ENCODE measurements at regions not wholly inside any gene's neighbourhood (a gene's known extent, or its start where the extent isn't known, plus 50 kb on each side); places are given as distances from the start of the nearest gene placed in this dataset.

DNA sequence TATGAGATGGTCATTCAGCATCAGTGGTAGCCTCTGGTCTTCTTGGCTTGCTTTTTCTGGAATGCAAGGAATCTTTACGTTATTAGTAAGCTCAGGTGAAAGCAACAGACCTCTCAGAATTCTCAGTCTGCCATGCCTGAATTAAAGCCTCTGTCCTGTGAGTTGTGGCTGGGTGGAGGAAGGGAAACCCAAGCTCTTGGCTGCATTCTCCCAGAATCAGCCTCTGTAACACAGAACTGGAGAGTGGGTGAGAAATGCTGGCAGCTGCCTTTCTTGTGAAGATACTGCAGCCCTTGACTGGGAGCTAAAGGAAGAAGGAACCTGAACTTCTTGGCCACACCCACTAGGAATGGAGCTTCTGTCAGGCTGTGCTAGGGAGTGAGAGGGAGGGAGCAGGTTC is 505.8 kb downstream of the EPHA3 start:
- Histone ChIP-seq H3K4me3 (no peak overlapping the region), H3K4me1 (no peaks in the 10 kb centered on the region), H3K27ac (no peak overlapping the region), H3K36me3 (no peaks in the 10 kb centered on the region), H3K9me3 (no peaks in the 10 kb centered on the region), H3K27me3 (no peaks in the 10 kb centered on the region)
- TF ChIP-seq, protein P1, sequence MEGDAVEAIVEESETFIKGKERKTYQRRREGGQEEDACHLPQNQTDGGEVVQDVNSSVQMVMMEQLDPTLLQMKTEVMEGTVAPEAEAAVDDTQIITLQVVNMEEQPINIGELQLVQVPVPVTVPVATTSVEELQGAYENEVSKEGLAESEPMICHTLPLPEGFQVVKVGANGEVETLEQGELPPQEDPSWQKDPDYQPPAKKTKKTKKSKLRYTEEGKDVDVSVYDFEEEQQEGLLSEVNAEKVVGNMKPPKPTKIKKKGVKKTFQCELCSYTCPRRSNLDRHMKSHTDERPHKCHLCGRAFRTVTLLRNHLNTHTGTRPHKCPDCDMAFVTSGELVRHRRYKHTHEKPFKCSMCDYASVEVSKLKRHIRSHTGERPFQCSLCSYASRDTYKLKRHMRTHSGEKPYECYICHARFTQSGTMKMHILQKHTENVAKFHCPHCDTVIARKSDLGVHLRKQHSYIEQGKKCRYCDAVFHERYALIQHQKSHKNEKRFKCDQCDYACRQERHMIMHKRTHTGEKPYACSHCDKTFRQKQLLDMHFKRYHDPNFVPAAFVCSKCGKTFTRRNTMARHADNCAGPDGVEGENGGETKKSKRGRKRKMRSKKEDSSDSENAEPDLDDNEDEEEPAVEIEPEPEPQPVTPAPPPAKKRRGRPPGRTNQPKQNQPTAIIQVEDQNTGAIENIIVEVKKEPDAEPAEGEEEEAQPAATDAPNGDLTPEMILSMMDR (IDR thresholded peaks at IDR 0.05), result no peak
- TF ChIP-seq POLR2A (IDR thresholded peaks at IDR 0.05), result no peak
- no peak for DNase-seq

DNA sequence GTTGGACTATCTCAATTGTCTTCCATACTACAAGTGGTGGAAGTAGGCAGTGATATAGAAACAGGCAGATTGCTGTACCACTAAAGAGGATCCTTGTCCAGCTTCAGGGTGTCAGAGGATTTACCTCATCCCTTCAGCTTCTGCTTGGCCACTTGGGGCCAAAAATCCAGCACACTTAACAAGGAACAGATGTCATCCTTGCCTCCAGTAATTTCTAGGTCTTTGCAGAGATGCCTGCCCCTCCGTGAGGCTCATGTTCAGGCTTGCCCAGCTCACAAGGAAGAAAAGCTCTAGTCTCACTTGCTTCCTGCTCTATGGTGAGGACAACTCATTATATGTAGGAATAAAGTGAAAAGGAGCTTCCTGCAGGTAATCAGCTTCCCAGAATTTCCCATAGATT is 510.3 kb downstream of the EPHA3 start:
- Histone ChIP-seq H3K9me3 (no peaks in the 10 kb centered on the region), H3K4me1 (no peaks in the 10 kb centered on the region), H3K27me3 (no peaks in the 10 kb centered on the region), H3K27ac (no peak overlapping the region), H3K4me3 (no peak overlapping the region), H3K36me3 (no peaks in the 10 kb centered on the region)
- TF ChIP-seq, protein P1 (IDR thresholded peaks at IDR 0.05), result no peak
- TF ChIP-seq POLR2A (IDR thresholded peaks at IDR 0.05), result no peak
- no peak for DNase-seq

DNA sequence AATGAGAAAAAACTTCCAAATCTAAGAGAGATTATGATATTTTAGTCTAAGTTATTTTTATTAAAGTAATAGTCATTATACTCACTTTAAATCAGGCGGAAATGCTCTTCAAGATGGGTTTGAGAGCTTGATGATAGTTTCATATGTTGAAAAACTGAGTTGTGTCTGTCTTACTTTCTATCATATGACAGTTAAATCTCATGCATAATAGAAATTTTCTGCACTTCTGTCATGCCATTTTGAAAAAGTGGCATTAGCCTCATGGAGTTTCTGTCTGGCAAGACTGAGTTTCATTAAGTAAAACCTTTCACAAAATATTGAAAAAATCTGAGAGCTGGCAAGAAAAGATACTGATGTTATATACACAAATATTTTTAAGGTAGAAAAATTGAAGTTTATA is 511.8 kb downstream of the EPHA3 start:
- H3K9me3 ChIP-seq, result no peaks in the 10 kb centered on the region
- DNase-seq, result no peak
- H3K27ac ChIP-seq, result no peak overlapping the region
- no peaks in the 10 kb centered on the region for H3K27me3 ChIP-seq
- no peak overlapping the region for H3K4me3 ChIP-seq
- no peaks in the 10 kb centered on the region for H3K36me3 ChIP-seq
- no peaks in the 10 kb centered on the region for H3K4me1 ChIP-seq
- TF ChIP-seq, protein P1 (IDR thresholded peaks at IDR 0.05), result no peak
- TF ChIP-seq POLR2A (IDR thresholded peaks at IDR 0.05), result no peak

DNA sequence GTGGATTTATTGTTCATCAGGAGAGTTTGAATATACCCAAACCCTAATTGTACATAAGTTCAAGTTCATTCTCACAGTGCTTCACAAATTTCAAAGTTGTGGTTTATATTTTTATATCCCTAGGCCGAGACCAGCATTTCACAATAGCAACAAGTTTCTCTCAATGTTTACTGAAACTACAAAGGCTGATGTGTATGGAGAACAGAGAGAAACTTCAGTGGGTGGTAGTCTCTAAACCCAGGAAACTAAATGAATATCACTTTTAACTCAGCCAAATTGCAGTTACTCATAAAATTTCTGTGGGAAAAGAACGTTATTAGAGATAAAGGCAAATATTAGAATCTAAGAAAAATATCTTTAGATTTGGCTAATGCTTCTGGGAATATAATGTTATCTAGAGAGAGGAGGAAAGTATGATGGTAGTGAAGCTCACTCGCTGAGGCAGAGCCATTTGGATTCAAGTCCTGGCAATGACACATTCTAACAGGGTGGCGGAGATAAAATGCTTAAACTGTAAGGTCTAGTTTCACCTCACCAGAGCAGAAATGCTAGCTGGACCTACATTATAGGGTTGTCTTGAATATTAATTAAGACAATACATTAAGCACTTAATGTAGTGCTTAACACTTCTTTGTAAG is 514.8 kb downstream of the EPHA3 start:
- Histone ChIP-seq H3K36me3 (no peaks in the 10 kb centered on the region), H3K9me3 (no peaks in the 10 kb centered on the region), H3K4me3 (no peak overlapping the region), H3K27me3 (no peaks in the 10 kb centered on the region), H3K4me1 (no peaks in the 10 kb centered on the region), H3K27ac (no peak overlapping the region)
- TF ChIP-seq, protein P1 (IDR thresholded peaks at IDR 0.05), result no peak
- TF ChIP-seq POLR2A (IDR thresholded peaks at IDR 0.05), result no peak
- no peak for DNase-seq

DNA sequence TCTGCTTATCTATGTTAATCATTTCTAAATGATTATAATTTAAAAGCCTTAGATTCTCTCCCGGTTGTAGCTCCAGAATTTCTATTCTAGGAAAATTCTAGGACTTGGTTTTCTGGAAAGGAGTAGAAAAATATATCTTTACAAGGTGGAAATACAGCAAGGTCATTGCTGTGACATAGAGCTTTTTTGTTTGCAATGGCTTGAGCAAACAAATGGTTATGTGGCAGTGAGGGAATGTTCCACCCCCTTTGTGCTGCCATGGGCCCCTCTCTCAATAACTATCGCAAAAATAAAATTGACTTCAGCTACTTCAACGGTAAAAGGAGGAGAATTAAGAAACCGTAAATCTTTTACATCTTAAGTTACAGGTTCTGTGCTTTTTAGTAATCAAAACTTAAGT is 517.1 kb downstream of the EPHA3 start:
- TF ChIP-seq POLR2A (IDR thresholded peaks at IDR 0.05), result no peak
- TF ChIP-seq, protein P1 (IDR thresholded peaks at IDR 0.05), result no peak
- no peaks in the 10 kb centered on the region for H3K4me1 ChIP-seq
- DNase-seq, result no peak
- H3K27ac ChIP-seq, result no peak overlapping the region
- H3K9me3 ChIP-seq, result no peaks in the 10 kb centered on the region
- no peaks in the 10 kb centered on the region for H3K36me3 ChIP-seq
- no peaks in the 10 kb centered on the region for H3K27me3 ChIP-seq
- H3K4me3 ChIP-seq, result no peak overlapping the region

DNA sequence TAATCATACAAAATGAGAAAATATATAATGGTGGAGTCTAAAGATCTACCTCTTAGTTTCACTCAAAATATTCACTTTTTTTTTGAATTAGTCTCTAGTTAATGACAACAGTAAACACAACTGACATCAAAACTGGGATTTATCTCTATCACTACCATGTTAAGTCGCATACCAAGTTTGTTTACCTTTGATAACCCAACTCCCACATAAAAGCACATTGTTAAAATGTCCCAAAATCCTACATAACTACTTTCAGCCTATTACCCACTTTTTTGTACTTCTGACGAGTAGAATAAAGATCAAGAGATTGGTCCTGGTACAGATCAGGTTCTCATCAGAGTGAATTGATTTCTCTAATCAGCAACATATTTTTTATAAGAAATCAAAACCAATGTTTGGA is 518.5 kb downstream of the EPHA3 start:
- no peak for DNase-seq
- H3K9me3 ChIP-seq, result no peaks in the 10 kb centered on the region
- TF ChIP-seq, protein P1 (IDR thresholded peaks at IDR 0.05), result no peak
- no peak for TF ChIP-seq POLR2A (IDR thresholded peaks at IDR 0.05)

More for the DNA sequence above, 518.5 kb downstream of the EPHA3 start:
- Histone ChIP-seq H3K27ac (no peak overlapping the region), H3K4me3 (no peak overlapping the region), H3K27me3 (no peaks in the 10 kb centered on the region), H3K4me1 (no peaks in the 10 kb centered on the region), H3K36me3 (no peaks in the 10 kb centered on the region)

All from Peyer's patch (tissue), 4 donors.